HCT116 (cell line): ENCODE measurements at regions not wholly inside any gene's neighbourhood (a gene's known extent, or its start where the extent isn't known, plus 50 kb on each side); places are given as distances from the start of the nearest gene placed in this dataset.

Experiments
- CTCF ChIP-seq, 3 experiments: fragments of 200-600 bp in 1 of 3; sonication (generic) in 1 of 3; IDR thresholded peaks in 2 of 3; conservative IDR thresholded peaks in 1 of 3; 2 replicates each; pipeline ENCODE4 v1.5.1; 2012 to 2017; ENCODE audit warnings: low read depth in 2 of 3, low read length in 2 of 3, antibody characterized with exemption in 1 of 3, borderline replicate concordance in 1 of 3, control low read depth in 1 of 3, mild to moderate bottlenecking in 1 of 3, mixed read lengths in 1 of 3, mixed run types in 1 of 3, moderate library complexity in 1 of 3; ENCODE audit not compliant: insufficient read depth in 1 of 3
- REST ChIP-seq: IDR thresholded peaks from 2 replicates; pipeline ENCODE4 v1.6.1; 2012; ENCODE audit warnings: low read depth

GRCh38 chr17:55926276-55926990 lies 175.6 kb downstream of the PCTP start:
- TF ChIP-seq CTCF (IDR thresholded peaks at IDR 0.05 in 2 of 3, conservative IDR thresholded peaks at IDR 0.05 in 1 of 3; ENCODE audit: borderline replicate concordance in 1 of 3, insufficient read depth in 1 of 3, low read depth in 2 of 3, low read length in 2 of 3) (no peak), REST (no peak)
